HepG2 (cell line): ENCODE measurements at regions not wholly inside any gene's neighbourhood (a gene's known extent, or its start where the extent isn't known, plus 50 kb on each side); places are given as distances from the start of the nearest gene placed in this dataset.

Experiments used
- CBFB ChIP-seq: sonication (generic); formaldehyde crosslinking; IDR thresholded peaks from 2 replicates; pipeline ENCODE4 v1.4.0; 2020; ENCODE audit warnings: missing genetic modification reagents
- DNMT1 ChIP-seq: sonication (generic); formaldehyde crosslinking; IDR thresholded peaks from 2 replicates; pipeline ENCODE4 v1.5.1; 2020; ENCODE audit warnings: mild to moderate bottlenecking, missing genetic modification reagents
- EZH2 ChIP-seq: conservative IDR thresholded peaks from 2 replicates; pipeline ENCODE4 v1.6.1; 2012; ENCODE audit warnings: mild to moderate bottlenecking, low read depth, low read length, moderate library complexity
- JUND ChIP-seq: sonication (generic); formaldehyde crosslinking; IDR thresholded peaks from 2 replicates; pipeline ENCODE4 v1.8.0; 2022; ENCODE audit warnings: mild to moderate bottlenecking, missing genetic modification reagents
- KLF6 ChIP-seq: IDR thresholded peaks from 2 replicates; pipeline ENCODE4 v1.8.0; 2016; ENCODE audit warnings: missing biosample characterization, missing genetic modification reagents
- ZNF850 ChIP-seq: sonication (generic); formaldehyde crosslinking; conservative IDR thresholded peaks from 2 replicates; pipeline ENCODE4 v1.9.0; 2021; ENCODE audit warnings: mild to moderate bottlenecking, missing genetic modification reagents

DNA sequence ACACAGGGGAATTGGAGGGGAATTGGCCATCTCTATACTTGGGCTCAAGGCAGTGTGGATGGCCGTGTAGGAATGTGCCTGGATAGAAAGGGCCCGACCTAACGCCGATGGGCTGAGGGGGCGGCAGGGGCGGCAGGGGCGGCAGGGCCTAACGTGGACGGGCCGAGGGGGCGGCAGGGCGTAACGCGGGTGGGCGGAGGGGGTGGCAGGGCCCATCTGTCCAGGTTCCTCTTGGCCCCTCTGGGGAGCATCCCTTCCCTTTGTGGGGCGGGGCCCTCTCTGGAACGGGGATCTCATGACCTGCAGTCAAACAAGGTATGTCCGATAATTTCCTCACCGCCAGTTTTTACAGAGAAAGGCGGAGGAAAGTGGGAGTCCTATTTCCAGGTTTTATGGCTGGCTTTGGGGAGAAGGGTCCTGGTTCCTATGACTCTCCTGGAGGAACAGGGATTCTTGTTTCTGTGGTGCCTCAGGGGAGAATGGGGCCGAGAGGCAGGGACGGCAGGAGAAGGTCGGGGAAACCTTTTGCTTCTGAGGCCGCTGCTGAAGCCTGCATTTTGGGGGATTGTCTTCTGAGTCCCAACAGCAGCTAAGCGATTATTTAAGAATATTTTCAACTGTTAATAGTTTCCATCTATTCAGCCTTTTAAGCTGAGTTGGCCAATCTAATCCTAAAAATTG lies 100.8 kb upstream of the FRMD1 start:
- TF ChIP-seq EZH2 (no peak), ZNF850 (CRISPR knock-in tag) (no peak), DNMT1 (CRISPR knock-in tag) (no peak), CBFB (CRISPR knock-in tag) (no peak), KLF6 (CRISPR knock-in tag) (no peak), JUND (CRISPR knock-in tag) (no peak)
